ENCODE measurements at regions not wholly inside any gene's neighbourhood (a gene's known extent, or its start where the extent isn't known, plus 50 kb on each side); places are given as distances from the start of the nearest gene placed in this dataset.
"Not testable (repeated sequence)": the region's sequence is repeated elsewhere in the genome, so short reads cannot be mapped to it uniquely, and the experiment has no call there.

DNA sequence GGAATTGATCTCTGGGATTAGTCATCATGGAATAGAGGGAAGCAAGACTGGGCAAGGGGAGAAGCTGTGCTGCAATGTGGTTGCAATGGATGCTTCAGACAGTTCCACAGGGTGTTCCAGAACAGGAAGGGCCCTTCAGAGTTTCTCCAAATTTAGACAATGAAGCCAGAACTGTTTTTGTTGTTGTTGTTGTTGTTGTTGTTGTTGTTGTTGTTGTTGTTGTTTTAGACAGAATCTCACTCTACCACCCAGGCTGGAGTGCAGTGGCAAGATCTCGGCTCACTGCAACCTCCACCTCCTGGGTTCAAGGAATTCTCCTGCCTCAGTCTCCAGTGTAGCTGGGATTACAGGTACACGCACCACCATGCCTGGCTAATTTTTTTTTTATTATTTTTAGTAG, 105.3 kb downstream of the SCG2 start:
- H3K9me1 ChIP-seq (ENCODE audit: insufficient read depth, low read length); H2BK15ac ChIP-seq (ENCODE audit: low read depth, low read length); H3K27ac ChIP-seq (ENCODE audit: insufficient read depth, low read length); CTCF ChIA-PET; H4K8ac ChIP-seq (ENCODE audit: low read depth in 2 of 2, low read length in 2 of 2); H4K20me1 ChIP-seq (ENCODE audit: insufficient read depth, low read length); ATAC-seq (ENCODE audit: low read depth); intact Hi-C loops (cut with micrococcal nuclease); DNase-seq; H3K23ac ChIP-seq (ENCODE audit: low read depth, low read length); H3K36me3 ChIP-seq (ENCODE audit: control insufficient read depth, insufficient read depth, low read length); H4K5ac ChIP-seq (ENCODE audit: low read depth, low read length); H2AK9ac ChIP-seq (replicated peaks; ENCODE audit: low read depth, low read length, poor library complexity); in situ Hi-C loops (cut with MboI; ENCODE audit: low sequenced_read_pairs); H3K27me3 ChIP-seq (ENCODE audit: control insufficient read depth, insufficient read depth, low read length); H3K14ac ChIP-seq (replicated peaks; ENCODE audit: low read depth, low read length); H3K4me1 ChIP-seq (ENCODE audit: control insufficient read depth, insufficient read depth, low read length); H3K56ac ChIP-seq (ENCODE audit: extremely low read depth, insufficient read depth, low read length); H3K18ac ChIP-seq (ENCODE audit: low read depth, low read length); H3K9me3 ChIP-seq (ENCODE audit: control insufficient read depth, insufficient read depth, low read length); H2AFZ ChIP-seq (replicated peaks; ENCODE audit: low read length, poor library complexity); H3K4me3 ChIP-seq (ENCODE audit: insufficient read depth, low read depth, low read length); H2BK20ac ChIP-seq (ENCODE audit: low read depth, low read length); H3K4ac ChIP-seq (ENCODE audit: low read depth, low read length); H2BK120ac ChIP-seq (ENCODE audit: low read depth, low read length); dilution Hi-C loops (cut with HindIII; ENCODE audit: low sequenced_read_pairs, unreplicated experiment); BruUV-seq (replicated peaks); H3K4me2 ChIP-seq (ENCODE audit: low read depth, low read length); H2AK5ac ChIP-seq (ENCODE audit: low read depth, low read length); H2BK5ac ChIP-seq (ENCODE audit: low read depth, low read length, poor library complexity, severe bottlenecking); H3K9ac ChIP-seq (ENCODE audit: low read depth, low read length); POLR2A ChIA-PET (ENCODE audit: unreplicated experiment); H4K91ac ChIP-seq (ENCODE audit: insufficient read depth, low read depth, low read length); H3K79me1 ChIP-seq (ENCODE audit: low read depth in 1 of 2, low read length in 2 of 2): not testable (repeated sequence)
- no CpG with 5 or more reads among the region's 2 CpGs for WGBS, 2 experiments (ENCODE audit: extremely low coverage in 2 of 2, insufficient read length in 1 of 2)

Data from IMR-90 (cell line).